Vagina (tissue), 2 donors: ENCODE measurements at regions not wholly inside any gene's neighbourhood (a gene's known extent, or its start where the extent isn't known, plus 50 kb on each side); places are given as distances from the start of the nearest gene placed in this dataset.

Experiments
- POLR2A ChIP-seq, 2 donors: fragments of 450-650 bp; IDR thresholded peaks; one replicate each; pipeline ENCODE4 v1.6.1; 2017; ENCODE audit warnings: antibody characterized with exemption in 2 of 2, mild to moderate bottlenecking in 2 of 2, moderate library complexity in 2 of 2
- TF ChIP-seq, protein P1 (sequence below), 3 experiments: fragments of 450-650 bp in 2 of 3; fragments of 200-600 bp in 1 of 3; sonication (generic) in 1 of 3; IDR thresholded peaks; one replicate each; pipeline ENCODE4 v1.5.1; 2017 to 2019; ENCODE audit warnings: antibody characterized with exemption in 3 of 3, mild to moderate bottlenecking in 2 of 3, moderate library complexity in 2 of 3

DNA sequence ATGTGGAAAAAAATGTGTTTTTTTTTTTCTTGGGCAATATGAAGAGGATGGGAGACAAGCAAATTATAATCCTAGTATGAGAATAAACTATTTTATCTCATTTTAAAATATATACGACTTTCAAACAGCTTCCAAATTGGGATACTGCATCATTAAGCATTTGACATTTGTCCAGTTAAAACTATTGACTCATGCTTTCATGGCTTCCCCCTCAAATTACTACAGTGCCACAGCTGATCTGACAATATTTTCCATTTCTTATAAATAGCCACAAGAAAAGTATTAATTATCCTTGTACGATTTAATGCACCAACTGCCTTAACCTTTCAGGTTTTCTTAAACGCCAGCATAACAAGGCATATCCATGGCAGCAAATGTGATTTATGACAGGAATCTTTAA, 1134.8 kb upstream of the ZEB2 start:
- TF ChIP-seq POLR2A (IDR thresholded peaks at IDR 0.05): no peak
- TF ChIP-seq, protein P1, sequence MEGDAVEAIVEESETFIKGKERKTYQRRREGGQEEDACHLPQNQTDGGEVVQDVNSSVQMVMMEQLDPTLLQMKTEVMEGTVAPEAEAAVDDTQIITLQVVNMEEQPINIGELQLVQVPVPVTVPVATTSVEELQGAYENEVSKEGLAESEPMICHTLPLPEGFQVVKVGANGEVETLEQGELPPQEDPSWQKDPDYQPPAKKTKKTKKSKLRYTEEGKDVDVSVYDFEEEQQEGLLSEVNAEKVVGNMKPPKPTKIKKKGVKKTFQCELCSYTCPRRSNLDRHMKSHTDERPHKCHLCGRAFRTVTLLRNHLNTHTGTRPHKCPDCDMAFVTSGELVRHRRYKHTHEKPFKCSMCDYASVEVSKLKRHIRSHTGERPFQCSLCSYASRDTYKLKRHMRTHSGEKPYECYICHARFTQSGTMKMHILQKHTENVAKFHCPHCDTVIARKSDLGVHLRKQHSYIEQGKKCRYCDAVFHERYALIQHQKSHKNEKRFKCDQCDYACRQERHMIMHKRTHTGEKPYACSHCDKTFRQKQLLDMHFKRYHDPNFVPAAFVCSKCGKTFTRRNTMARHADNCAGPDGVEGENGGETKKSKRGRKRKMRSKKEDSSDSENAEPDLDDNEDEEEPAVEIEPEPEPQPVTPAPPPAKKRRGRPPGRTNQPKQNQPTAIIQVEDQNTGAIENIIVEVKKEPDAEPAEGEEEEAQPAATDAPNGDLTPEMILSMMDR (IDR thresholded peaks at IDR 0.05): no peak
